ENCODE measurements at regions not wholly inside any gene's neighbourhood (a gene's known extent, or its start where the extent isn't known, plus 50 kb on each side); places are given as distances from the start of the nearest gene placed in this dataset. TPM values are rescaled to one million over a fixed set of nuclear protein-coding genes. Genes with fewer than 3 reads are reported as not detected.
"Not testable (repeated sequence)": the region's sequence is repeated elsewhere in the genome, so short reads cannot be mapped to it uniquely, and the experiment has no call there.

DNA sequence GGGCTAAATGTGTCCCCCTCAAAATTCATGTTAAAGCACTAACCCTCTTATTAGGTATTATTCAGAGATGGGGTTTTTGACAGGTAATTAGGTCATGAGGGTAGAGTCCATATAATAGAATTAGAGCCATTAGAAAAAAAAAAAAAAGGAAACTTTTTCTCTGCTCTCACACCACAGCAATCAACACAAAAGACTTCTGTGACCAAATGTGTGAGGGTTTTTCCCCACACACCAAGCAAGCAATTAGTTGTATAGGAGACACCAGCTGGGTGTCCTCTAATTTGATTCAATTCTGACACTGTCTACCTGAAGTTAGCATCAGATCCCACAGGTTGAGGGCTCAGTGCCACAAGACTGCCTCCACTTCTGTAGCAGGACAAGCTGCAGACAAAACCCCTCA is 64.6 kb upstream of the GMDS start:
- Histone ChIP-seq H3K4me1 (ENCODE audit: control insufficient read depth in 3 of 3, insufficient read depth in 3 of 3, low read length in 3 of 3) (no peaks in the 10 kb centered on the region), H3K36me3 (ENCODE audit: control insufficient read depth in 3 of 3, insufficient read depth in 3 of 3, low read length in 3 of 3) (no peaks in the 10 kb centered on the region), H3K4me3 (ENCODE audit: low read length in 3 of 3) (no peak overlapping the region), H3K27me3 (ENCODE audit: control insufficient read depth in 3 of 3, insufficient read depth in 3 of 3, low read length in 3 of 3) (no peaks in the 10 kb centered on the region), H3K9ac (ENCODE audit: low read depth in 1 of 3, low read length in 3 of 3) (no peak overlapping the region), H3K9me3 (ENCODE audit: control insufficient read depth in 3 of 3, low read length in 3 of 3) (no peaks in the 10 kb centered on the region), H3K27ac (ENCODE audit: low read depth, low read length) (no peak overlapping the region)

- Histone ChIP-seq H3K4me3 (ENCODE audit: low read length in 3 of 3) (no peak overlapping the region), H3K4me1 (ENCODE audit: control insufficient read depth in 3 of 3, insufficient read depth in 3 of 3, low read length in 3 of 3) (no peaks in the 10 kb centered on the region), H3K27me3 (ENCODE audit: control insufficient read depth in 3 of 3, insufficient read depth in 3 of 3, low read length in 3 of 3) (no peaks in the 10 kb centered on the region), H3K9ac (ENCODE audit: low read depth in 1 of 3, low read length in 3 of 3) (no peak overlapping the region), H3K36me3 (ENCODE audit: control insufficient read depth in 3 of 3, insufficient read depth in 3 of 3, low read length in 3 of 3) (no peaks in the 10 kb centered on the region), H3K9me3 (ENCODE audit: control insufficient read depth in 3 of 3, low read length in 3 of 3) (no peaks in the 10 kb centered on the region), H3K27ac (ENCODE audit: low read depth, low read length) (no peak overlapping the region)
Observed at GRCh38 chr6:2309122-2309521, 63.7 kb upstream of the GMDS start.

DNA sequence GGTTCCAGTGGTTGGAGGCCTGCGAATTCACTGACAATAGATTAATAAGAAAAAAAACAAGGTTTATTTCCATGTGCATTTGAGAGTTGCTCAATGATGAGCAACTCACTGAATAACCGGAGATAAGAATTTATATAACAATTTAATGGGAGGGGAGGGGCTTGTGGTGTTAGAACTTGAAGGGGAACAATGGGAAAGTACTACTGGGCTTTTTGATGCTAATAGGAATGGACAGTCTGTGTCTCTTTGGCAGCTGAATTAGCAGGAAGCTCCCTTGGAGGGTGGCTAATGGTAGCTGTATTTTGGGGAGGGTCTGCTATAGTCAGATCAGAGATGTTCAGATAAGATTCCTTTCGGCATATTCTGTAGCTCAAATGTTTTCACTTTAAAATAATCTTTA is 62.4 kb upstream of the GMDS start:
- no peaks in the 10 kb centered on the region for H3K9me3 ChIP-seq (ENCODE audit: control insufficient read depth in 3 of 3, low read length in 3 of 3)
- no peak overlapping the region for H3K4me3 ChIP-seq (ENCODE audit: low read length in 3 of 3)
- no peak overlapping the region for H3K9ac ChIP-seq (ENCODE audit: low read depth in 1 of 3, low read length in 3 of 3)
- H3K36me3 ChIP-seq (ENCODE audit: control insufficient read depth in 3 of 3, insufficient read depth in 3 of 3, low read length in 3 of 3), result no peaks in the 10 kb centered on the region
- no peak overlapping the region for H3K27ac ChIP-seq (ENCODE audit: low read depth, low read length)
- H3K4me1 ChIP-seq (ENCODE audit: control insufficient read depth in 3 of 3, insufficient read depth in 3 of 3, low read length in 3 of 3), result no peaks in the 10 kb centered on the region
- H3K27me3 ChIP-seq (ENCODE audit: control insufficient read depth in 3 of 3, insufficient read depth in 3 of 3, low read length in 3 of 3), result no peaks in the 10 kb centered on the region

DNA sequence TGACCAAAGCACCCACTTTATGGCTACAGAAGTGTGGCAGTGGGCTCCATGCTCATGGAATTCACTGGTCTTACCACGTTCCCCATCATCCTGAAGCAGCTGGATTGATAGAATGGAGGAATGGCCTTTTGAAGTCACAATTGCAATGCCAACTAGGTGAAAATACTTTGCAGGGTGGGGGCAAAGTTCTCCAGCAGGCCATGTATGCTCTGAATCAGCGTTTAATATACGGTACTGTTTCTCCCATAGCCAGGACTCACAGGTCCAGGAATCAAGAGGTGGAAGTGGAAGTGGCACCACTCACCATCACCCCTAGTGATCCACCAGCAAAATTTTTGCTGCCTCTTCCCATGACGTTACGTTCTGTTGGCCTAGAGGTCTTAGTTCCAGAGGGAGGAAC is 60.5 kb upstream of the GMDS start:
- Histone ChIP-seq H3K9ac (ENCODE audit: low read depth in 1 of 3, low read length in 3 of 3) (no peak overlapping the region), H3K36me3 (ENCODE audit: control insufficient read depth in 3 of 3, insufficient read depth in 3 of 3, low read length in 3 of 3) (no peaks in the 10 kb centered on the region), H3K27ac (ENCODE audit: low read depth, low read length) (no peak overlapping the region), H3K27me3 (ENCODE audit: control insufficient read depth in 3 of 3, insufficient read depth in 3 of 3, low read length in 3 of 3) (no peaks in the 10 kb centered on the region), H3K4me1 (ENCODE audit: control insufficient read depth in 3 of 3, insufficient read depth in 3 of 3, low read length in 3 of 3) (no peaks in the 10 kb centered on the region), H3K4me3 (ENCODE audit: low read length in 3 of 3) (no peak overlapping the region), H3K9me3 (ENCODE audit: control insufficient read depth in 3 of 3, low read length in 3 of 3) (no peaks in the 10 kb centered on the region)

- H3K9me3 ChIP-seq (ENCODE audit: control insufficient read depth in 3 of 3, low read length in 3 of 3); H3K27me3 ChIP-seq (ENCODE audit: control insufficient read depth in 3 of 3, insufficient read depth in 3 of 3, low read length in 3 of 3); H3K36me3 ChIP-seq (ENCODE audit: control insufficient read depth in 3 of 3, insufficient read depth in 3 of 3, low read length in 3 of 3): not testable (repeated sequence)
Observed at GRCh38 chr6:2302482-2302881, 57.1 kb upstream of the GMDS start.

GRCh38 chr6:2296781-2297180 is 51.4 kb upstream of the GMDS start:
- Histone ChIP-seq H3K9ac (ENCODE audit: low read depth in 1 of 3, low read length in 3 of 3) (no peak overlapping the region), H3K4me1 (ENCODE audit: control insufficient read depth in 3 of 3, insufficient read depth in 3 of 3, low read length in 3 of 3) (no peaks in the 10 kb centered on the region), H3K27me3 (ENCODE audit: control insufficient read depth in 3 of 3, insufficient read depth in 3 of 3, low read length in 3 of 3) (no peaks in the 10 kb centered on the region), H3K9me3 (ENCODE audit: control insufficient read depth in 3 of 3, low read length in 3 of 3) (peaks cover 0 to 4% (median 0%) of the 10 kb centered on the region in 3 donors), H3K36me3 (ENCODE audit: control insufficient read depth in 3 of 3, insufficient read depth in 3 of 3, low read length in 3 of 3) (no peaks in the 10 kb centered on the region), H3K4me3 (ENCODE audit: low read length in 3 of 3) (no peak overlapping the region), H3K27ac (ENCODE audit: low read depth, low read length) (no peak overlapping the region)

More at GRCh38 chr6:2302482-2302881, 57.1 kb upstream of the GMDS start:
- not testable (repeated sequence) for H3K4me3 ChIP-seq (ENCODE audit: low read length in 3 of 3); H3K4me1 ChIP-seq (ENCODE audit: control insufficient read depth in 3 of 3, insufficient read depth in 3 of 3, low read length in 3 of 3); H3K9ac ChIP-seq (ENCODE audit: low read depth in 1 of 3, low read length in 3 of 3); H3K27ac ChIP-seq (ENCODE audit: low read depth, low read length)

Small RNAs in the stretch of these regions (small RNA-seq; reads per million reads assigned to genes)
- not detected for gene HMGN2P28

Data from skeletal muscle tissue (tissue), 4 donors.